ENCODE measurements at regions not wholly inside any gene's neighbourhood (a gene's known extent, or its start where the extent isn't known, plus 50 kb on each side); places are given as distances from the start of the nearest gene placed in this dataset.

DNA sequence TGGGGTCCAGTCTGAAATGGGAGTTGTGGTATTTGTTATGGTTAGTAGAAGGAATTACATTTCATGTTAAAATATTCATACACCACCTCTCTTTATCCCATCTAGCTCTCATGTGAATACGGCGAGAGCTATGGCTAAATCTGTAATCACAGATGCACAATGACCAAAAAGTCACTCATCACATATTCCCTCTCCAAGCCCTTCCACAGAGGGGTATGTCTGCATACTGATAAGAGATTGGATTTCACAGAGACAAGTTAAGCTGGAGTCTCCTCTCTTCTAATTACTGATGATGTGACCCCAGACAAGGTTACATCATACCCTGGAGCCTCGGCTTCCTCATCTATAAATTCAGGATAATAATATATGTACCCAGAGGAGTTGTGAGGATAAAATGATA, 237.8 kb upstream of the RHOBTB1 start:
- no peak overlapping the region for H3K4me3 ChIP-seq (ENCODE audit: low read depth, low read length)
- DNase-seq (ENCODE audit: low read depth): no peak
- TF ChIP-seq CTCF (IDR thresholded peaks at IDR 0.05; ENCODE audit: insufficient read depth, low read depth, low read length, missing control alignments): no peak

GRCh38 chr10:61179771-61180170, 235.8 kb upstream of the RHOBTB1 start:
- TF ChIP-seq CTCF (IDR thresholded peaks at IDR 0.05; ENCODE audit: insufficient read depth, low read depth, low read length, missing control alignments): no peak
- no peak overlapping the region for H3K4me3 ChIP-seq (ENCODE audit: low read depth, low read length)
- no peak for DNase-seq (ENCODE audit: low read depth)

DNA sequence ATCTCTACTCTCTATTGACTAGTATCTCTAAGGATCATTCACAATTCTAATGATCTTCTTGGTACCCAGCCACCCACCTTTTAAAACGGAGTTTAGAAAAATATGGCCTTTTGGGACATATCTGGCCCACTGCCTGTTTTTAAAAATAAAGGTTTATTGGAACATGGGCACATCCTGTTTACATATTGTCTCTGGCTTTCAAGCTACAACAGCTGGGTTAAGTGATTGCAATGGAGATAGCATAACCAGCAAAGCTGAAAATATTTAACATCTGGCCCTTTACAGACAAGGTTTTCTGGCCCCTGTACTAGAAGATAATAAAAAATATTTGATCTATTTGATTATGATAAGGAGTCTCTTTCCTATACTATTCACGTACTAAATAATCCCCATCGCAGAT, 232.4 kb upstream of the RHOBTB1 start:
- no peak for DNase-seq (ENCODE audit: low read depth)
- TF ChIP-seq CTCF (IDR thresholded peaks at IDR 0.05; ENCODE audit: insufficient read depth, low read depth, low read length, missing control alignments): no peak
- no peak overlapping the region for H3K4me3 ChIP-seq (ENCODE audit: low read depth, low read length)

GRCh38 chr10:61175316-61175715, 231.3 kb upstream of the RHOBTB1 start:
- DNase-seq (ENCODE audit: low read depth): no peak
- TF ChIP-seq CTCF (IDR thresholded peaks at IDR 0.05; ENCODE audit: insufficient read depth, low read depth, low read length, missing control alignments): no peak
- no peak overlapping the region for H3K4me3 ChIP-seq (ENCODE audit: low read depth, low read length)

DNA sequence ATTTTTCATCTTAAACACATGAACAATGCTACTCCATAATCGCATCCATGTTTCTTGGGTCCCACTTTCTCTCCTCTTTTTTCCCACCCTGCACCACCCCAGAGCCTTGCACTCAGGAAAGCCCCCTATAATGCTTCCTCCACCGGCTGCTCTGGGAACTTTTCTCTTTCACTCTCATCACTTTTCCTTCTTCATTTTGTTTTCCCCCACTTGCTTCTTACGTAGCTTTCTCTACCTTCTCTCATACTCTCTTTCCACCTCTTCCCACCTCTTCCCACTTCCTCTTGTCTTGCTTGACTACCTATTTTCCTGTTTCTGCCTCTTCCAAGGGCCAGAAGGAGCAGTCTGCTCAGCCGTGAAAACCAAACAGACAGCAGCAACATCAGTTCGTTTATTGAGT, 229.5 kb upstream of the RHOBTB1 start:
- H3K4me3 ChIP-seq (ENCODE audit: low read depth, low read length): no peak overlapping the region
- no peak for TF ChIP-seq CTCF (IDR thresholded peaks at IDR 0.05; ENCODE audit: insufficient read depth, low read depth, low read length, missing control alignments)

DNA sequence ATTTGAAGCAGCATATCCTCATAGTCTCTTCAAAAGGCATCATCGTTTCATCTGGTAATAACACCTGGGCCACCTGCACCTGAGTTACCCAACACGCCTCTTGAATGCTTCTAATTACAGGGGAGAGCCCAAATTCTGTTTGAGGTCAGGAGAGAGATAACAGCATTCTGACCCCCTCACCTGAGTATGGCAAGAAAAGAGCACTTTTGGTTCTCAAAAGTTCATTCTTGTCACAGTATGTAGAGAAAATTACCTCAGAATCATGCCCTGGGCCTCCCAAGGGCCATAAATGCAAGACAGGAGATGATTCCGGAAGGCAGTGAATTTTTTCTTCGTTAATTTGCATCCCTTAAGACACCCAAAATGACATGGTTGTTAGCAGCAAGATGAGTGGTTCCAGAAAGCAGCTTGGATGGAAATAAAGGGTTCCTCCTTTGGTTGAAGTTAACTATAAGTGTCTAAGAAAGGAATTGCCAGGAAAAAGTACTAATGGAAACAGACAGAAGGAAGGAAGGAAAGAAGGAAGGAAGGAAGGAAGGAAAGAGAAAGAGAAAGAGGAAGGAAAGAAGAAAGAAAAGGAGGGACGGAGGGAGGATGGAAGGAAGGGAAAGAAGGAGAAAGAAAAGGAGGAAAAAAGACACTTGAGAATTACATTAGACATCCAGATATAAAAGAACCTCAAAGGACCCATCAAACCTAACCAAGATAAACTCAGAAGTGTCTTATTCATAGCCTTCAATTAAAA, 228.4 kb upstream of the RHOBTB1 start:
- TF ChIP-seq CTCF (IDR thresholded peaks at IDR 0.05; ENCODE audit: insufficient read depth, low read depth, low read length, missing control alignments): no peak
- no peak overlapping the region for H3K4me3 ChIP-seq (ENCODE audit: low read depth, low read length)
- DNase-seq (ENCODE audit: low read depth): no peak

More for the DNA sequence above, 229.5 kb upstream of the RHOBTB1 start:
- no peak for DNase-seq (ENCODE audit: low read depth)

DNA sequence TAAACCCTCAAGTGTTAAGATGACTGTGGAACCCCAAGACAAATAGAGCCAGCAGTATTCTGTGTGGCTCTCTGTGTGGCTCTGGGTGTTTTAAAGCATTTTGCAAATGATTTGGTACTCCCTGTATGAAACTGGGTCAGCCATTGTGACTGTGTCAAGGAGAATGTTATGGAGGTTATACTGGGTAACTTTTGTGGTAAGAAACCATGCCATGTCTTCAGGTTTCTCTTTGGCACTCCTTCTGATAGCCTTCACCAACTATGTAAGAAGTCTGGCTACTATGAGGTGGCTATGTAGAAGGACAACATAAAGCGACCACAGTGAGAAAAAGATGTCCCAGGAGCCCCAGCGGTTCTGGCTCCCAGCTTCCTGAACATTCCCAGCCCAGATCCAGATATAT, 226.6 kb upstream of the RHOBTB1 start:
- no peak overlapping the region for H3K4me3 ChIP-seq (ENCODE audit: low read depth, low read length)
- no peak for TF ChIP-seq CTCF (IDR thresholded peaks at IDR 0.05; ENCODE audit: insufficient read depth, low read depth, low read length, missing control alignments)
- no peak for DNase-seq (ENCODE audit: low read depth)

Data from GM12865 (cell line).